Small intestine (tissue), 7 donors: ENCODE measurements at regions not wholly inside any gene's neighbourhood (a gene's known extent, or its start where the extent isn't known, plus 50 kb on each side); places are given as distances from the start of the nearest gene placed in this dataset.

Experiments
- DNase-seq, 2 donors: peaks; one replicate each; pipeline versions ENCODE4 v3.0.0 to v3.0.0-alpha.2; 2013
- FAIRE-seq: peaks from 2 replicates; lab custom pipeline; 2012; peaks lifted over from hg19 to GRCh38; lab: Jason Lieb, UNC
- H3K27ac ChIP-seq, 3 donors: one replicate each; pipeline ENCODE4 v1.5.1; 2013; ENCODE audit warnings: low read length in 2 of 3, mild to moderate bottlenecking in 2 of 3, control low read depth in 1 of 3, inconsistent platforms in 1 of 3, low read depth in 1 of 3, moderate library complexity in 1 of 3
- H3K27me3 ChIP-seq, 3 donors: one replicate each; pipeline ENCODE4 v1.6.1; 2013; ENCODE audit warnings: low read length in 3 of 3, inconsistent platforms in 1 of 3; ENCODE audit not compliant: control insufficient read depth in 3 of 3, insufficient read depth in 3 of 3
- H3K36me3 ChIP-seq, 3 donors: one replicate each; pipeline ENCODE4 v1.6.1; 2013; ENCODE audit warnings: low read length in 3 of 3, inconsistent platforms in 1 of 3, low read depth in 1 of 3, mild to moderate bottlenecking in 1 of 3, moderate library complexity in 1 of 3; ENCODE audit not compliant: control insufficient read depth in 3 of 3, insufficient read depth in 2 of 3
- H3K4me1 ChIP-seq, 3 donors: one replicate each; pipeline ENCODE4 v1.6.1; 2013; ENCODE audit warnings: low read length in 2 of 3, inconsistent platforms in 1 of 3, low read depth in 1 of 3, mild to moderate bottlenecking in 1 of 3, moderate library complexity in 1 of 3; ENCODE audit not compliant: control insufficient read depth in 3 of 3, insufficient read depth in 2 of 3
- H3K4me3 ChIP-seq, 3 donors: one replicate each; pipeline ENCODE4 v1.5.1; 2013; ENCODE audit warnings: low read length in 3 of 3, control low read depth in 1 of 3, inconsistent platforms in 1 of 3, low read depth in 1 of 3, mild to moderate bottlenecking in 1 of 3, moderate library complexity in 1 of 3
- H3K9me3 ChIP-seq, 2 donors: one replicate each; pipeline ENCODE4 v1.6.1; 2013; ENCODE audit warnings: low read depth in 1 of 2, low read length in 1 of 2; ENCODE audit not compliant: control insufficient read depth in 2 of 2, insufficient read depth in 1 of 2
- WGBS, 3 donors: extraction: QIAGEN DNeasy Blood & Tissue Kit; methylation state at CpG; one replicate each; pipeline ENCODE4 v1.1.7; 2013; 5-methylcytosine and 5-hydroxymethylcytosine counted together
- donor health status: healthy with polysubstance abuse.
- donor health status: control.
- donor health status: control.
- donor health status: Bipolar disorder and iron deficiency.
- donor health status: healthy.

GRCh38 chr1:164475834-164476233 lies 83.2 kb upstream of the PBX1 start:
- no peak for DNase-seq
- Histone ChIP-seq H3K27me3 (no peaks in the 10 kb centered on the region), H3K4me3 (no peak overlapping the region), H3K36me3 (no peaks in the 10 kb centered on the region), H3K27ac (no peak overlapping the region), H3K9me3 (no peaks in the 10 kb centered on the region), H3K4me1 (no peaks in the 10 kb centered on the region)
- FAIRE-seq = no peak
- 87 to 93% (median 89%) methylated on average over 7 of the region's 7 CpGs for WGBS, 3 donors

DNA sequence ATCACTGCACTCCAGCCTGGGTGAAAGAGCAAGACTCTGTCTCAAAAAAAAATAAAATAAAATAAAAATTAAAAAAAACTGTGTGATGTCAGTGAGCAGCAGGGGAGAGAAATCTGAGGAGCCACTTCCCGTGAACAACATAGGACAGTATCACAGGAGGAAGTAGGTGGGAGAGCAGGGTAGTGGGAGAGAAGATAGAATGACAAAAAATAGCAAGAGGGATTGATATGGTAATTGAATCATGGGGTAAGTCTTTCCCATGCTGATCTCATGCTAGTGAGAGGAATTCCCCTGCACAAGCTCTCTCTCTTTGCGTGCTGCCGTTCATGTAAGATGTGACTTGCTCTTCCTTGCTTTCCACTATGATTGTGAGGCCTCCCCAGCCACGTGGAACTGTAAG lies 81.6 kb upstream of the PBX1 start:
- Histone ChIP-seq H3K9me3 (no peaks in the 10 kb centered on the region), H3K4me3 (no peak overlapping the region), H3K36me3 (no peaks in the 10 kb centered on the region), H3K27ac (no peak overlapping the region), H3K27me3 (no peaks in the 10 kb centered on the region), H3K4me1 (no peaks in the 10 kb centered on the region)
- no peak for FAIRE-seq
- WGBS, 3 donors = 80 to 90% (median 89%) methylated on average over 4 of the region's 4 CpGs
- DNase-seq = no peak

- FAIRE-seq (no peak), DNase-seq (no peak)
- H3K27ac ChIP-seq = no peak overlapping the region
- no peaks in the 10 kb centered on the region for H3K36me3 ChIP-seq
- H3K9me3 ChIP-seq = no peaks in the 10 kb centered on the region
- 25 to 41% (median 39%) methylated on average over 1 of the region's 1 CpG for WGBS, 3 donors
- H3K27me3 ChIP-seq = no peaks in the 10 kb centered on the region
- H3K4me3 ChIP-seq = no peak overlapping the region
- H3K4me1 ChIP-seq = no peaks in the 10 kb centered on the region
Observed at GRCh38 chr1:164479242-164479641, 79.7 kb upstream of the PBX1 start.

DNA sequence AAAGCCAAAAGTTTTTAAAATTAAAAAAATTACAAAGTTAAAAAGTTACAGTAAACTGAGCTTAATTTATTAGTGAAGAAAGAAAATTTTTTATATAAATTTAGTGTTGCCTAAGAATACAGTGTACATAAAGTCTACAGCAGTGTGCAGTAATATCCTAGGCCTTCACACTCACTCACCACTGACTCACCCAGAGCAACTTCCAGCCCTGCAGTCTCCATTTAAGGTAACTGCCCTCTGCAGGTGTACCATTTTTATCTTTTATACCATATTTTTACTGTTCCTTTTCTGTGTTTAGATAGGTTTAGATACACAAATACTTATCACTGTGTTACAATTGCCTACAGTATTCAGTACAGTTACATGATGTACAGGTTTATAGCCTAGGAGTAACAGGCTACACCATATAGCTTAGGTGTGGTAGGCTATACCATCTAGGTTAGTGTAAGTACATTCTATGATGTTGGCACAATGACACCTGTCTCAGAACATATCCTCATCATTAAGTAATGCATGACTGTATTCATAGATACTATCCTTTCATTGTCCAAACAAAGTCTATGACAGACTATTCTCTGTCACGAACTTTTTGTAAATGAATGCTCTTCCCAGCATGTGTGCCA lies 78.6 kb upstream of the PBX1 start:
- FAIRE-seq = no peak
- H3K36me3 ChIP-seq = no peaks in the 10 kb centered on the region
- no peaks in the 10 kb centered on the region for H3K9me3 ChIP-seq

GRCh38 chr1:164495905-164496304 lies 63.1 kb upstream of the PBX1 start:
- H3K27me3 ChIP-seq = no peaks in the 10 kb centered on the region
- no peaks in the 10 kb centered on the region for H3K36me3 ChIP-seq
- H3K27ac ChIP-seq = no peak overlapping the region
- 73 to 90% (median 88%) methylated on average over 3 of the region's 3 CpGs for WGBS, 3 donors
- no peak for FAIRE-seq
- H3K4me1 ChIP-seq = no peaks in the 10 kb centered on the region
- no peak for DNase-seq
- H3K4me3 ChIP-seq = no peak overlapping the region
- peaks cover 0 to 2% of the 10 kb centered on the region in 2 donors for H3K9me3 ChIP-seq

More for the DNA sequence above, 78.6 kb upstream of the PBX1 start:
- DNase-seq = no peak
- no peaks in the 10 kb centered on the region for H3K27me3 ChIP-seq
- H3K4me1 ChIP-seq = no peaks in the 10 kb centered on the region
- H3K4me3 ChIP-seq = no peak overlapping the region
- H3K27ac ChIP-seq = no peak overlapping the region
- WGBS, 3 donors = 59 to 95% (median 87%) methylated on average over 1 of the region's 1 CpG

DNA sequence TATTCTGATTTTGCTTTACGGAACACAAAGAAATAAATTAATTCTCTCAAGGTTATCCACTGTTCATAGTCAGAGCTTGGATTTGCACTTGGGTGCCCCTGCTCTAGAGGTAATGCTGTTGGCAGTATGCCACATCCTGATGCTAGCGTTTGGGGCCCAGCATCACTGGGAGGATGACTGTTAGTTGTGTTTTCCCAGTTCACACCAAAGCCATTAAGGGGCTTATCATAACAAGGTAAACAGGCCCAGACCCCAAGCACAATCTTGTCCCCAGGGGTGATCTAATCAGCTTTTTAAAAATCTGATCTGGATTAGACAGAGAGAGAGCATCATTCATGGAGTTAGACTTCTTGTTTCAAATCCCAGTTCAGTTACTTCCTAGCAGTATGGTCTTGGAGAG lies 60.2 kb upstream of the PBX1 start:
- Histone ChIP-seq H3K27ac (no peak overlapping the region), H3K4me1 (no peaks in the 10 kb centered on the region), H3K36me3 (no peaks in the 10 kb centered on the region), H3K4me3 (no peak overlapping the region), H3K9me3 (peaks cover 0 to 2% of the 10 kb centered on the region in 2 donors), H3K27me3 (no peaks in the 10 kb centered on the region)
- no peak for DNase-seq
- no peak for FAIRE-seq
- WGBS, 3 donors = 67 to 78% (median 77%) methylated on average over 2 of the region's 2 CpGs

DNA sequence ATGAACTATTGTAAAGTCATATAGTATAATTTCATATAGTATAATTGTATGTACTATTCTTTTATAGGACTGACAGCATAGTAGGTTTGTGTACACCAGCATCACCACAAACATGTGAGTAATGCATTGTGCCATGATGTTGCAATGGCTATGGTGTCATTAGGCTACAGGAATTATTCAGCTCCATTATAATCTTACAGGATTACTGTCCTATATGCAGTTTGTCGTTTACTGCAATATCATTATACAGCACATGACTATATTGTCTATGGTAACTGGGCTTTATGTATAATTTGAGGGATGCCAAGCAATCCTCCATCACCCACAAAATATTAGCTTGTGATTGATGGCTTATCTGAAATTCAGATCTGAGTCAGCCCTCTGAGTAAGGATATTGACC lies 54.2 kb upstream of the PBX1 start:
- DNase-seq (no peak), FAIRE-seq (no peak)
- H3K27me3 ChIP-seq = no peaks in the 10 kb centered on the region
- no peaks in the 10 kb centered on the region for H3K4me1 ChIP-seq
- 73 to 77% (median 76%) methylated on average over 1 of the region's 1 CpG for WGBS, 3 donors
- no peak overlapping the region for H3K27ac ChIP-seq
- no peaks in the 10 kb centered on the region for H3K9me3 ChIP-seq
- H3K36me3 ChIP-seq = no peaks in the 10 kb centered on the region
- H3K4me3 ChIP-seq = no peak overlapping the region
